DOHH2 (cell line): ENCODE measurements at regions not wholly inside any gene's neighbourhood (a gene's known extent, or its start where the extent isn't known, plus 50 kb on each side); places are given as distances from the start of the nearest gene placed in this dataset.
"Not testable (repeated sequence)": the region's sequence is repeated elsewhere in the genome, so short reads cannot be mapped to it uniquely, and the experiment has no call there.

ENCODE experiments used
- H3F3A ChIP-seq: fragments of 200-600 bp; sonication (generic), shearing (Covaris generic); 2 replicates; pipeline ENCODE4 v1.6.0; 2016; ENCODE audit warnings: antibody characterized with exemption, mild to moderate bottlenecking; ENCODE audit not compliant: control insufficient read depth, insufficient read depth
- H3K27ac ChIP-seq: fragments of 200-600 bp; sonication (generic); 2 replicates; pipeline ENCODE4 v1.5.1; 2014; ENCODE audit warnings: low read depth, mild to moderate bottlenecking, low read length, moderate library complexity
- H3K27me3 ChIP-seq: fragments of 200-600 bp; sonication (generic); 2 replicates; pipeline ENCODE4 v1.6.1; 2014; ENCODE audit warnings: mild to moderate bottlenecking, low read length, mixed read lengths; ENCODE audit not compliant: control insufficient read depth
- H3K36me3 ChIP-seq: fragments of 200-600 bp; sonication (generic); 2 replicates; pipeline ENCODE4 v1.6.1; 2014; ENCODE audit warnings: mild to moderate bottlenecking, low read length, moderate library complexity, mixed read lengths; ENCODE audit not compliant: control insufficient read depth
- H3K4me1 ChIP-seq: fragments of 200-600 bp; sonication (generic); 2 replicates; pipeline ENCODE4 v1.6.1; 2014; ENCODE audit warnings: mild to moderate bottlenecking, low read length, mixed read lengths; ENCODE audit not compliant: control insufficient read depth
- H3K4me2 ChIP-seq: fragments of 200-600 bp; sonication (generic); 2 replicates; pipeline ENCODE4 v1.6.0; 2014; ENCODE audit warnings: mild to moderate bottlenecking, low read length, moderate library complexity
- H3K4me3 ChIP-seq: fragments of 200-600 bp; sonication (generic); 2 replicates; pipeline ENCODE4 v1.5.1; 2014; ENCODE audit warnings: mild to moderate bottlenecking, low read length, mixed read lengths
- H3K79me2 ChIP-seq: fragments of 200-600 bp; sonication (generic); 2 replicates; pipeline ENCODE4 v1.6.1; 2014; ENCODE audit warnings: mild to moderate bottlenecking, low read length, mixed read lengths; ENCODE audit not compliant: control insufficient read depth
- H3K9me2 ChIP-seq: fragments of 200-600 bp; sonication (generic); replicated peaks from 2 replicates; pipeline ENCODE4 v1.6.1; 2014; ENCODE audit warnings: mild to moderate bottlenecking, low read length, mixed read lengths; ENCODE audit not compliant: control insufficient read depth
- H3K9me3 ChIP-seq: fragments of 200-600 bp; sonication (generic); 2 replicates; pipeline ENCODE4 v1.6.1; 2014; ENCODE audit warnings: antibody characterized with exemption, low read length, mixed read lengths; ENCODE audit not compliant: control insufficient read depth, insufficient read depth
- H4K20me1 ChIP-seq: fragments of 200-600 bp; sonication (generic); 2 replicates; pipeline ENCODE4 v1.6.0; 2014; ENCODE audit warnings: low read depth, mild to moderate bottlenecking, antibody characterized with exemption, low read length, moderate library complexity; ENCODE audit not compliant: control insufficient read depth, insufficient read depth
- CTCF ChIP-seq: fragments of 200-600 bp; sonication (generic); IDR thresholded peaks from one replicate; pipeline ENCODE4 v1.5.1; 2014; ENCODE audit warnings: antibody characterized with exemption, mild to moderate bottlenecking, low read depth, low read length; ENCODE audit not compliant: poor library complexity, severe bottlenecking
- EZH2phosphoT487 ChIP-seq: fragments of 200-600 bp; sonication (generic); IDR thresholded peaks from 2 replicates; pipeline ENCODE4 v1.6.1; 2017; ENCODE audit warnings: borderline replicate concordance, mild to moderate bottlenecking, antibody characterized with exemption, low read length, moderate library complexity, mixed read lengths

GRCh38 chr11:27228232-27228905 lies 134.6 kb downstream of the CCDC34 start:
- Histone ChIP-seq H3K79me2 (no peaks in the 10 kb centered on the region), H3K4me1 (no peaks in the 10 kb centered on the region), H3K27ac (no peak overlapping the region), H3K36me3 (no peaks in the 10 kb centered on the region), H4K20me1 (no peaks in the 10 kb centered on the region), H3K9me3 (no peaks in the 10 kb centered on the region), H3K4me3 (no peak overlapping the region), H3K27me3 (no peaks in the 10 kb centered on the region), H3K4me2 (no peak overlapping the region), H3K9me2 (no peaks in the 10 kb centered on the region), H3F3A (no peaks in the 10 kb centered on the region)
- TF ChIP-seq EZH2phosphoT487: no peak
- no peak for TF ChIP-seq CTCF

GRCh38 chr11:27227736-27228135 lies 135.3 kb downstream of the CCDC34 start:
- H3K9me3 ChIP-seq: no peaks in the 10 kb centered on the region
- no peaks in the 10 kb centered on the region for H3F3A ChIP-seq
- H3K4me3 ChIP-seq: no peak overlapping the region
- no peak for TF ChIP-seq EZH2phosphoT487
- no peaks in the 10 kb centered on the region for H3K79me2 ChIP-seq
- H3K4me2 ChIP-seq: no peak overlapping the region
- H4K20me1 ChIP-seq: no peaks in the 10 kb centered on the region
- no peak overlapping the region for H3K27ac ChIP-seq
- no peaks in the 10 kb centered on the region for H3K27me3 ChIP-seq
- H3K4me1 ChIP-seq: no peaks in the 10 kb centered on the region
- H3K36me3 ChIP-seq: no peaks in the 10 kb centered on the region
- no peaks in the 10 kb centered on the region for H3K9me2 ChIP-seq

- H3K27ac ChIP-seq, H4K20me1 ChIP-seq, H3K4me3 ChIP-seq, H3K4me1 ChIP-seq, H3K27me3 ChIP-seq, H3F3A ChIP-seq, H3K9me2 ChIP-seq, H3K79me2 ChIP-seq, H3K4me2 ChIP-seq, H3K36me3 ChIP-seq, H3K9me3 ChIP-seq: not testable (repeated sequence)
These were observed 143.5 kb downstream of the CCDC34 start for GRCh38 chr11:27219487-27220039.

DNA sequence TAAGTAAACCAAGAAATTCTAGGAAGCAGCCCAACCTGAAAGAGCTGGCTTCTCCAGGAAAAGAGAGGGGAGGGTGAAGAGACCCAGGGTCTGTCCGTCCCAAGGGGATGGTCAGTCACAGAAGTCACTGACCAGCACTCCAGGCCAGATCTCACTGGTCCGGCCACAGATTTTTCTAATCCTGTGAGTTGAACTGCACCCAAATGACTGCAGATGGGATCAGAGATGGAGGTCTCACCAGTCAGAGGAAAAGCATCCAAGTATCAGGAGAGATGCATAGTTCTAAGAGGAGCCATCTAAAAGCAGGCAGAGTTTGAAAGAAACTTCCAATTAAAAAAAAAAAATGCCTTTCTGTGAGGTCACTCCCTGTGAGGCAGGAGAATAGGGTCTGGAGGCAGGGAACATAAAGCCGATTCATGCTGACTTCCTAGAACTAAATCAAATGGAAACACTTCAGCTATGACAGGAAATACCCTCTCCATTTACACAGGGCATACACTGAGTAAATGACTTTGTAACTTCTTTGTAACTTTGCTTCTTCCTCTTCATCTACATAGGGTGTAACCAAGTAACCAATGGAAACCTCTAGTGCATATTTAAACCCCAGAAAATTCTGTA lies 144.5 kb downstream of the CCDC34 start:
- Histone ChIP-seq H3K36me3 (no peaks in the 10 kb centered on the region), H3K9me2 (no peaks in the 10 kb centered on the region), H3K27ac (no peak overlapping the region), H3K4me1 (no peaks in the 10 kb centered on the region), H3K9me3 (no peaks in the 10 kb centered on the region), H4K20me1 (no peaks in the 10 kb centered on the region), H3K27me3 (no peaks in the 10 kb centered on the region), H3K79me2 (no peaks in the 10 kb centered on the region), H3K4me2 (no peak overlapping the region), H3F3A (no peaks in the 10 kb centered on the region), H3K4me3 (no peak overlapping the region)
- no peak for TF ChIP-seq EZH2phosphoT487
